ENCODE measurements at regions not wholly inside any gene's neighbourhood (a gene's known extent, or its start where the extent isn't known, plus 50 kb on each side); places are given as distances from the start of the nearest gene placed in this dataset.
"Not testable (repeated sequence)": the region's sequence is repeated elsewhere in the genome, so short reads cannot be mapped to it uniquely, and the experiment has no call there.

GRCh38 chr2:184444623-184445223 is 153.6 kb upstream of the ZNF804A start:
- DNase-seq (ENCODE audit: low read depth), result no peak

- DNase-seq (ENCODE audit: low read depth), result no peak
These were observed 148.6 kb upstream of the ZNF804A start for GRCh38 chr2:184449760-184450159.

GRCh38 chr2:184452907-184453306 is 145.4 kb upstream of the ZNF804A start:
- no peak for DNase-seq (ENCODE audit: low read depth)

- peak; percentile 30 for DNase-seq (ENCODE audit: low read depth)
These were observed 142.7 kb upstream of the ZNF804A start for GRCh38 chr2:184455624-184456023.

GRCh38 chr2:184456693-184457092 is 141.6 kb upstream of the ZNF804A start:
- DNase-seq (ENCODE audit: low read depth), result not testable (repeated sequence)

- DNase-seq (ENCODE audit: low read depth), result no peak
These were observed 135.0 kb upstream of the ZNF804A start for GRCh38 chr2:184463102-184463865.

- DNase-seq (ENCODE audit: low read depth), result no peak
These were observed 134.5 kb upstream of the ZNF804A start for GRCh38 chr2:184463866-184464248.

- no peak for DNase-seq (ENCODE audit: low read depth)
These were observed 129.5 kb upstream of the ZNF804A start for GRCh38 chr2:184468826-184469225.

- no peak for DNase-seq (ENCODE audit: low read depth)
These were observed 125.8 kb upstream of the ZNF804A start for GRCh38 chr2:184472481-184472880.

- DNase-seq (ENCODE audit: low read depth), result no peak
These were observed 116.5 kb upstream of the ZNF804A start for GRCh38 chr2:184481865-184482264.

- no peak for DNase-seq (ENCODE audit: low read depth)
These were observed 99.4 kb upstream of the ZNF804A start for GRCh38 chr2:184498936-184499335.

- DNase-seq (ENCODE audit: low read depth), result no peak
These were observed 94.1 kb upstream of the ZNF804A start for GRCh38 chr2:184504252-184504651.

GRCh38 chr2:184507254-184507653 is 91.1 kb upstream of the ZNF804A start:
- no peak for DNase-seq (ENCODE audit: low read depth)

- DNase-seq (ENCODE audit: low read depth), result no peak
These were observed 80.9 kb upstream of the ZNF804A start for GRCh38 chr2:184517402-184517801.

GRCh38 chr2:184520441-184520840 is 77.9 kb upstream of the ZNF804A start:
- DNase-seq (ENCODE audit: low read depth), result no peak

GRCh38 chr2:184523732-184524131 is 74.6 kb upstream of the ZNF804A start:
- DNase-seq (ENCODE audit: low read depth), result no peak

- DNase-seq (ENCODE audit: low read depth), result no peak
These were observed 73.6 kb upstream of the ZNF804A start for GRCh38 chr2:184524551-184525382.

GRCh38 chr2:184527058-184527457 is 71.3 kb upstream of the ZNF804A start:
- DNase-seq (ENCODE audit: low read depth), result peak; percentile 17

- DNase-seq (ENCODE audit: low read depth), result no peak
These were observed 70.2 kb upstream of the ZNF804A start for GRCh38 chr2:184528119-184528518.

- DNase-seq (ENCODE audit: low read depth), result no peak
These were observed 68.1 kb upstream of the ZNF804A start for GRCh38 chr2:184530239-184530638.

GRCh38 chr2:184530959-184531358 is 67.4 kb upstream of the ZNF804A start:
- DNase-seq (ENCODE audit: low read depth), result no peak

GRCh38 chr2:184532551-184532950 is 65.8 kb upstream of the ZNF804A start:
- no peak for DNase-seq (ENCODE audit: low read depth)

GRCh38 chr2:184534986-184535385 is 63.3 kb upstream of the ZNF804A start:
- no peak for DNase-seq (ENCODE audit: low read depth)

Data from ELR (cell line).